Pons (tissue), 1 donor: ENCODE measurements at regions not wholly inside any gene's neighbourhood (a gene's known extent, or its start where the extent isn't known, plus 50 kb on each side); places are given as distances from the start of the nearest gene placed in this dataset.
"Not testable (repeated sequence)": the region's sequence is repeated elsewhere in the genome, so short reads cannot be mapped to it uniquely, and the experiment has no call there.

Source experiments
- DNase-seq: peaks from one replicate; pipeline ENCODE4 v3.0.0-alpha.2; 2016; ENCODE audit warnings: low spot score

- DNase-seq: not testable (repeated sequence)
Measured at GRCh38 chr2:131738996-131739434, 211.3 kb downstream of the CCDC74A start.

- no peak for DNase-seq
Measured at GRCh38 chr2:131753640-131754561, 226.2 kb downstream of the CCDC74A start.

GRCh38 chr2:131754929-131755720, 227.4 kb downstream of the CCDC74A start:
- DNase-seq: no peak

DNA sequence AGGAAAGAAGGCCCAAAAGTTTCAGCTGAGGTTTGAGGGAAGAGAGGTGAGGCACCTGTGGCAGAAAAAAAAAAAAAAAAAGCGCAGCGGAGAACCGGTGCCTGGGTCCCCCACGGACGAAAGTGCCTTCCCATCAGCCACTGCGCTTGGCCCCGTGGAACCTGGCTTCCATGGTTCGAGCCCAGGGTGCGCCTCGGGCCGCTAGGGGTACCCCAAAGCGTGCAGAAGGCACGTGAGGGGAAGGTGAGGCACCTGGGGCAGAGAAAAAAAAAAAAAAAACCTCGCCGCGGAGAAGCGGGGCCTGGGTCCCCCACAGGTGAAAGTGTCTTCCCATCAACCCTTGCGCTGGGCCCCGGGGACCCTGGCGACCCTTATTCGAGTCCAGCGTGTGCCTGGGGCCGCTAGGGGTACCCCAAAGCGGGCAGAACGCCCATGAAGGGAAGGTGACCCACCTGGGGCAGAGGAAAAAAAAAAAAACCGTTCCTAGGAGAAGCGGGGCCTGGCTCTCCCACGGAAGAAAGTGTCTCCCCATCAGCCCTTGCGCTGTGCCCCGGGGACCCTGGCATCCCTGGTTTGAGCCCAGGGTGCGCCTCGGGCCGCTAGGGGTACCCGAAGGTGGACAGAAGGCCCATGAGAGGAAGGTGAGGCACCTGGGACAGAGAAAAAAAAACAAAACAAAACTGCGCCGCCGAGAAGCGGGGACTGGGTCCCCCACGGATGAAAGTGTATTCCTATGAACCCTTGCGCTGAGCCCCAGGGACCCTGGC, 228.6 kb downstream of the CCDC74A start:
- DNase-seq: no peak

DNA sequence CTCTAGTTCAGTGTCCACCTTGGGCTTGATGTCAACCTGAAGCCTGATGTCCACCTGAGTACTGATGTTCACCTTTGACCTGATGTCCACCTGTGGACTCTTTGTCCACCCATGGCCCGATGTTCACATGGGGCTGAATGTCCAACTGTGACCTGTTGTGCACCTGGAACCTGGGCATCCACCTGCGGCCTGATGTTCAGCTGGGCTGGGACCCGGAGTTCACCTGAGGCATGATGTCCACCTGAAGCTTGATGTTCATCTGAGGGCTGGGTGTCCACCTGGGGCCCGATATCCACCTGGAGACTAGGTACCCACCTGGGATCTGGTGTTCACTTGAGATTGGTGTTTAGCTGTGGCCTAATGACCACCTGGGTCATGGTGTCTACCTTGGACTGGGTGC, 231.3 kb downstream of the CCDC74A start:
- not testable (repeated sequence) for DNase-seq

DNA sequence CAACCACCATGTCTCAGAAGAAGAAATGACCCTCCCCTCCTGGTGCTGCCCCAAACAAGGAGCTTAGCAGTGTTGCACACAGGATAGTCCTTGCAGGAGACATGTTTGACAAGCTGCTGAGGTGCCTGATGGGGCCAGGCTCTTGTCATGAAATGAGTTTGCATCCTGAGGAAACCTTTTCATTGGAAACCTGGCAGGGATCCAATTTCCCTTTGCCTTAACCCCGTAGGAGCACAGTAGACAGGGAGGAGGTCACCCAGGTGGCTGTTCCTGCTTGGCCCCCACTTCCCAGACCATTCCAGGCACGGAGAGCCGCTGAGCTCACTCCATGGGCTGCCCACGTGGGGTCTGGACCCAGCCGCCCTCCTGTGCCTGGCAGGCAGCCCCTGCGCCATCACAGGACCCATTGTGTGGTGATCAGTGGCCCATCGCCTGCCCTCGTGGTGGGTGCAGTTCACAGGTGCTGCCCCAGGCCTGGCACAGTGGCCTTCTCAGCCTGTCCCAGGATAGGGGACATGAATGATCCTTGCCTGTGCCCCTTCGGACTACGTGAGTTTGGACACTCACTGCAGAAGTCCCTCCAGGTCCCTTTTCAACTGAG, 247.4 kb downstream of the CCDC74A start:
- DNase-seq: not testable (repeated sequence)

DNA sequence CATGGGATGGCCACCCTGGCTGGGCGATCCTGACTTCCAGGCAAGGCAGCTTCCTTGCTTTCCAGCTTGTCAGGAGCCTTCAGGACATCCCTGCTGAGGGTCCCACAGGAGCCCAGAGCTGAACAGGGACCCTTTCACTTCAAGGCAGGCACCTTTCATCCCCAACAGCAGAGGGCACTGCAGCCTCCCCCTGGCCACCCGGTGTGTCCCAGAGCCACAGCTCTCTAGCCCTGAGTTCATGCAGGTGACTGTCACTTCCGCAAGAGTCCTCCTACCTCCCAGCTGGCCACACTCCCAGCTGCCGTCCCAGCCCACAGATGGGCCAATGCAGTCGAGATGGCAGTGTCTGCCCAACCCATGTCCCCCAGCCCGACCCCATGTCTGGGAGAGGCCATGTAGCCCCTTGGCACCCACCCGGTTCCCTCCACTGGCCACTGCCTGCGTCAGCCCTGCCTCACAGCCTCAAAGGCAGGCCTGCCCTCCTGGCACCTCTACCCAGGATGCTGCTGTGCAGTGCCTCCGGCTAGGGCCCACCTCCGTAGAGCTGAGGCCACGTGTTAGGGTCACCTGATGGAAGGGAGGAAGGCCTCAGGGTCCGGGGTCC, 248.3 kb downstream of the CCDC74A start:
- not testable (repeated sequence) for DNase-seq

- not testable (repeated sequence) for DNase-seq
Measured at GRCh38 chr2:131780446-131780845, 252.8 kb downstream of the CCDC74A start.

DNA sequence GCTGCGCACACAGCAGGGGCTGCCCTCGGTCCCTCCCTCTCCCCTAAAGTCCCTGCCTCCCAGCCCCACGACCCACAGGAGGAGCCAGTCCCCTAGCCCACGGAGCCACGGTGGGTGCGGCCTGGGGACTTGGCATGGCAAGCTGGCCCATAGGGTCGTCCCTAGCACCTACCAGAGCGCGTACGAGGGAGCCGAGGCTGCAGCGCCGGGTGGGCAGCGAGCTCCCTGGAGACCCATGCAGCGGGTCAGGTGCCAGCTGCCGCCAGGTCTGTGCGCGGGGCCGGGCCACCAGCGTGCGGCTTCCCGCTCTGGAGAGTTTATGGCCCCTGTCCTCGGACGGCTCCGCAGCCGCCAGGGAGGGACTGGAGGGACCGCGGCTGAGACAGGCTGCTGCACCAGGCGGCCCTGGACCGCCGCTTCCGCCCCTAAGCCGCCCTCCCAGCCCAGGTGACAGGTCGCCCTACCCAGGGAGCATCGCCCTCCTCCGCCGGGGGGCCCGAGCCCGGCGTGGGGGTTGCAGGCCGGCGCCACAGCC, 273.6 kb downstream of the CCDC74A start:
- no peak for DNase-seq

- peak; percentile 15 for DNase-seq
Measured at GRCh38 chr2:131801745-131802350, 274.2 kb downstream of the CCDC74A start.

GRCh38 chr2:131802351-131802836, 274.7 kb downstream of the CCDC74A start:
- DNase-seq: peak; percentile 2

- not testable (repeated sequence) for DNase-seq
Measured at GRCh38 chr2:131803237-131803636, 275.5 kb downstream of the CCDC74A start.

DNA sequence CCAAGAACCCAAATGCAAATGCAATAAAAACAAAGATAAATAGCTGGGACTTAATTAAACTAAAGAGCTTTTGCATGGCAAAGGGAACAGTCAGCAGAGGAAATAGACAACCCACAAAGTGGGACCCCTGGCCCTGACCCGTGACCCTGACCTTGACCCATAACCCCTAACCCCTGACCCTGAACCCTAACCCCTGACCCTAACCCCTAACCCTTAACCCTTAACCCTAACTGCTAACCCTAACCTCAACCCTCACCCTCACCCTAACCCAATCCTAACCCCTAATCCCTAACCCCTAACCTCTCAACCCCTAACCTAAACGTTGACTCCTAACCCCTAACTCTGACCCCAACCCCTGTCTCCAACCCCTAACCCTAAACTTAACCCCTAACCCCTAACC, 284.9 kb downstream of the CCDC74A start:
- DNase-seq: not testable (repeated sequence)

- DNase-seq: not testable (repeated sequence)
Measured at GRCh38 chr2:131813378-131813777, 285.7 kb downstream of the CCDC74A start.

- DNase-seq: not testable (repeated sequence)
Measured at GRCh38 chr2:131818267-131818973, 290.7 kb downstream of the CCDC74A start.

- not testable (repeated sequence) for DNase-seq
Measured at GRCh38 chr2:131822237-131822721, 294.6 kb downstream of the CCDC74A start.

DNA sequence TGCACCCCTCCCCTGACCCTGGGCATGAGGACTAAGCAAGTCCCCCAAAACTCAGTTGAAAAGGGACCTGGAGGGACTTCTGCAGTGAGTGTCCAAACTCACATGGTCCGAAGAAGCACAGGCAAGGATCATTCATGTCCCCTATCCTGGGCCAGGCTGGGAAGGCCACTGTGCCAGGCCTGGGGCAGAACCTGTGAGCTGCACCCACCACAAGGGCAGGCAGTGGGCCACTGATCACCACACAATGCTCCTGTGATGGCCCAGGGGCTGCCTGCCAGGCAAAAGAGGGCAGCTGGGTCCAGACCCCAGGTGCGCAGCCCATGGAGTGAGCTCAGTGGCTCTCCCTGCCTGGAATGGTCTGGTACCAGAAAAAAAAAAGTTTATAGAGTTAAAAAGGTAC, 295.4 kb downstream of the CCDC74A start:
- DNase-seq: not testable (repeated sequence)

DNA sequence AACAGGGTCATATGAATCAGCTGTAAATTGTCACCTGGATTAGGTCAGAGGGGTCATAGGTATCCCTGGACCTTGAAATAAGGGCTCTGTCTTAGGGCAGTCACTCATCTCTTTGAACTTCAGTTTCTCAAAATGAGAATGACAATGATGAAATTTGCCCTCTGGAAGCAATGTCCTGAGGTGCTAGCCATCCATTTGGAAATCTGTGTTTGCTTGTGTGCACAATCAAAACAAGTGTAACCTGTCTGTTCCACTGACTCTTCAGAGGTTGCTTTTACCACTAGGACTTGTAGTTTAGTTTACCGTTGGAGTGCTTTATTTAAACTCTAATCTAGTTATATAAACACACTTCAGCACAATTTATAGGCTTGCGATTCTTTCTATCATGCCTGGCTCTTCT, 297.3 kb downstream of the CCDC74A start:
- not testable (repeated sequence) for DNase-seq

GRCh38 chr2:131827481-131828163, 299.9 kb downstream of the CCDC74A start:
- DNase-seq: no peak
